ENCODE measurements at regions not wholly inside any gene's neighbourhood (a gene's known extent, or its start where the extent isn't known, plus 50 kb on each side); places are given as distances from the start of the nearest gene placed in this dataset.

GRCh38 chr5:121737120-121737519, 114.6 kb upstream of the FTMT start:
- DNase-seq (ENCODE audit: low spot score): no peak
- intact Hi-C loops (cut with DNase I): no loop called here

GRCh38 chr5:121741156-121741555, 110.5 kb upstream of the FTMT start:
- intact Hi-C loops (cut with DNase I): no loop called here
- no peak for DNase-seq (ENCODE audit: low spot score)

DNA sequence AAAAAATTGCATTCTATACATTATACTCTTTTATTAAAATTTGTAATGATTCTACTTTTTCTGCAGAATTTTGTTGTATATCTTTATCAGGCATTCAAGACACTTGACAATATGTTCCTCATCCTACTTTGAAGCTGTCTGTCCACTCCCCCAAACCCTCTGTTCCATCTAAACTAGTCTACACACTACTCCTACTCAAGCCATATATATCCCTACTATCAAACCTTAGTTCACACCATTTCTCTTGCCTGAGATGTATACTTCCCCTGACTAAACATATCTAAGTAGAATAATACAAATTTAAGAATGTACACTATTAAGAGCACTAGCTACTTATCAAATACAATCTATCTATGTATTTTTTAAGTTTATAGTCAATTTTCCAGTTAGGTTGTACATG, 107.1 kb upstream of the FTMT start:
- no peak for DNase-seq (ENCODE audit: low spot score)
- intact Hi-C loops (cut with DNase I): no loop called here

DNA sequence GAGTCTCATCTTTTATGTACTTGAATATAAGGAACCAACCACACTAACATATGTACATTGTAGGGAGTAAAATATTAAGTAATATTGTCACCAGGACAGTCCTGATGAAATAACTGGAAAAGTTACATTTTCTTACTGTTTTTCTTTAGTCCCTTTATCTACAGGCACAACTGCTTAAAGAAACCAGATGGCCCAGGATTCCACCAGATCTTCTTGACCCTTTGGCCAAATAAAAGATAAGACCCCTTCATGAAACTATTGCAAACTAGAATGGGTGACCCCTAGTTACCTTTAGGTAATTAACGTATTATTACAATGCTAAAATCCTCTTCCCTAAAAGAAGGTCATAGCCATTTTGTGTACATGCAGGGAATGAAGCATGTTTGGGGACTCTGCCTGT, 106.3 kb upstream of the FTMT start:
- no peak for DNase-seq (ENCODE audit: low spot score)
- intact Hi-C loops (cut with DNase I): loop anchor here in 1 of 2 donors (5.0 kb wide), 1 partner anchor 562 kb away; no protein-coding TSS in a partner anchor

DNA sequence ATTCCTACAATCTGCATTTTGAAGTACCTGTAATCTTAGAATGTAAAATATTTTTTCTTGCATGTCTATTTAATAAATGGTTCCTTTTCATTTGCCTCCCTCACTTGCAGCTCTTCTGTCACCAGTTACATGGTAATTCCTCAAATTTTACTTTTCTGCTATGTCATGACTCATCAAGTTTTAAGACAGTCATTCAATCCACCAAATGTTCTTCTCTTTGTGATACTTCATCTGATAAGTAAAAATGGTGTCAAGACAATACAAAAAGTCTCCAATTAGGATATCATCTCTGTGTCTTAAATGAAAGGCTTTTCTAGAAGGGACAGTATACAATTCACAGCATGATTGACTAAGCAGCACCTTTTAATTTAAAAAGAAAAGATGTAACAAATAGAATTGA, 104.9 kb upstream of the FTMT start:
- no peak for DNase-seq (ENCODE audit: low spot score)
- intact Hi-C loops (cut with DNase I): loop anchor here in 1 of 2 donors (5.0 kb wide), 1 partner anchor 561 kb away; no protein-coding TSS in a partner anchor

GRCh38 chr5:121748686-121749085, 103.0 kb upstream of the FTMT start:
- intact Hi-C loops (cut with DNase I): loop anchor here in 1 of 2 donors (5.0 kb wide), 1 partner anchor 559 kb away; no protein-coding TSS in a partner anchor
- DNase-seq (ENCODE audit: low spot score): no peak

- intact Hi-C loops (cut with DNase I): no loop called here
- DNase-seq (ENCODE audit: low spot score): no peak
Measured at GRCh38 chr5:121752149-121752548, 99.5 kb upstream of the FTMT start.

DNA sequence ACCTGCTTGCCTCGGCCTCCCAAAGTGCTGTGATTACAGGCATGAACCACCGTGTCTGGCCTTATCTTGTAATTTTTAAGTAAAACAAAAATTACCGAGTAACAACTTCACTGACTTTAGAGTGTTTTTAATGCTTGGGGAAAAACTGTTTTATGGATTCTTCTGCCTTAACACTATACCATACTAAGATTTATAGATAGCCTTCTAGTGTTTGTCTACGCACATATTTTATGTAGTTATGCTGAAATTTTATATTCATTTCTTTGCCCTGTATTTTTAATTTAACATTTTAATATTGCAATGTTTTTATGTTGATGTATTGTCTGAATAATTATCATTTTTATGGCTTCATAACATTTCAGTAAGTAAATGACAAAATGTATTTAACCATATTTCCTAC, 96.4 kb upstream of the FTMT start:
- intact Hi-C loops (cut with DNase I): no loop called here
- no peak for DNase-seq (ENCODE audit: low spot score)

GRCh38 chr5:121757753-121758152, 93.9 kb upstream of the FTMT start:
- no peak for DNase-seq (ENCODE audit: low spot score)
- intact Hi-C loops (cut with DNase I): no loop called here

GRCh38 chr5:121758615-121759014, 93.1 kb upstream of the FTMT start:
- intact Hi-C loops (cut with DNase I): no loop called here
- DNase-seq (ENCODE audit: low spot score): no peak

- intact Hi-C loops (cut with DNase I): no loop called here
- no peak for DNase-seq (ENCODE audit: low spot score)
Measured at GRCh38 chr5:121762426-121762825, 89.3 kb upstream of the FTMT start.

DNA sequence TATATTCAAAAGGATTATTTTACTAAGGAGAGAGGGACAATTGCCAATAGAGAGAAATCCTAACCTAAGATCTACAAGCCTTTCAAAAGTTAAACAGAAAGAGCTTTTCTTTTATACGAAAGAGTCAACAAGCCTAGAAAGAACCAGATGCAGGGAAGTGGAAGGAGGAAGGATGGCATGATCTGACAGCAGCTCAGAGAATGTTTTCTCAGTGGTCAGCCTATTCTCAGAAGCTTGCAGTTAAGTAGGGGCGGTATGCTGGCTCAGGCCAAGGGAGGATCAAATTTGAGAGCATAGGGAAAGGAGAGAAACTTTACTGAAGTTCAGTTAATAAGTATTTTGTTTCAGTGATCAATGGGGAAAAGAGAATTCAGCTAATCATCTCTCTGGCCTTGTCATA, 88.0 kb upstream of the FTMT start:
- no peak for DNase-seq (ENCODE audit: low spot score)
- intact Hi-C loops (cut with DNase I): no loop called here

DNA sequence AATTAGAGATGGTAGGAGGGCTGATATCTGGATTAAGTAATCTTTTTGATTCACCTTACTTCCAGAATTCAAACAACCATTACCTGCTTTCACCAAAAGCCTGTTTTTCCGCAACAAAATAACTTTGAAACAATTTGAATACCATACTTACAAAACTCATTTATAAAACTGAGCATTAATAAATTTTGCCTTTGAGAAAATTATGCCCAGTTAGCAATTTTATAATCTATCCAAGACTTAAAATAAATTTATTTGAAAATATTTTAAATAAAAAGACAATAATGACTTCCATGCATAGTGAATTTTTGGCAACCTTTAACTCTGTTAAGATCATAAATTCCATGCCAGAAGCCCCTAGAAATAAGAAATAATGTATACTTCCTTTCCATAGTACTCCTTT, 71.3 kb upstream of the FTMT start:
- intact Hi-C loops (cut with DNase I): no loop called here
- no peak for DNase-seq (ENCODE audit: low spot score)

DNA sequence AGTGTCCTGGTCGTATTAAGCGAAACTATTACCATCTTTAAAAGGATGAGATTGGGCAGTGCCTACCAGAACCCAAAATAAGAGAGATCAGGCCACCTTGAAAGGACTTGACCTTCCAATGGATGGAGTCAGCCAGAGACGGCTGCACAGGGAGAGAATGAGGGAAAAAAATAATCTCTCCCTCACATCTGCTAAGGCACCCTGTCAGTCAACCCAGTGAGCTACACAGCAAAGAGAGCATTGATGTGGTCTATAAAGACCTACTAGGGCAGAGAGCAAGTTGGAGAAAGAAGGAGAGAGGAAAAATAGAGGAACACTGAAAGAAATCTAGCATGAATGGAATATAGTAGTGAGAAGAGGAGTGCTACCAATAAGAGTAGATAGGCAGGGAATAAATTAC, 68.0 kb upstream of the FTMT start:
- intact Hi-C loops (cut with DNase I): no loop called here

GRCh38 chr5:121793791-121794190, 57.9 kb upstream of the FTMT start:
- intact Hi-C loops (cut with DNase I): no loop called here
- no peak for DNase-seq (ENCODE audit: low spot score)

More for the DNA sequence above, 68.0 kb upstream of the FTMT start:
- no peak for DNase-seq (ENCODE audit: low spot score)

DNA sequence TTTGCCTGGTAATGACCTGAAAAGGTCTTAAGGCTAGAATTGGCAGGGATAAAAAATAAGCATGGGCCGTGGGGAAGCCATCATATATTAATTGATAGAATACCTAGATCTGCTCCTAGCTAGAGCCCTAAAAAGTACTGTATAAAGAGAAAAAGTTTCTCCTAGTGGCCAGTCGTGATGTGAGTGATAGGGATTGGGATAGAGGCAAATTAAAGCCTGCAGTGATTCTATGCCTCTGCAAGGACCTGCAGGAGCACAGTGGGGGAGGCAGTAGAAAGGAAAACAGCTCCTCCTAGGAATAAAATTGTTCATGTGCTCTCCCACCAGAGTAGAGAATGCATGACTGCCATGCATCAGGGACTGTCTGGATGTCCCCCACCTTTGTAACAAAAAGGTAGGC, 56.2 kb upstream of the FTMT start:
- intact Hi-C loops (cut with DNase I): no loop called here
- no peak for DNase-seq (ENCODE audit: low spot score)

GRCh38 chr5:121797681-121798518, 53.8 kb upstream of the FTMT start:
- DNase-seq (ENCODE audit: low spot score): no peak
- intact Hi-C loops (cut with DNase I): no loop called here
